ENCODE measurements at regions not wholly inside any gene's neighbourhood (a gene's known extent, or its start where the extent isn't known, plus 50 kb on each side); places are given as distances from the start of the nearest gene placed in this dataset.

DNA sequence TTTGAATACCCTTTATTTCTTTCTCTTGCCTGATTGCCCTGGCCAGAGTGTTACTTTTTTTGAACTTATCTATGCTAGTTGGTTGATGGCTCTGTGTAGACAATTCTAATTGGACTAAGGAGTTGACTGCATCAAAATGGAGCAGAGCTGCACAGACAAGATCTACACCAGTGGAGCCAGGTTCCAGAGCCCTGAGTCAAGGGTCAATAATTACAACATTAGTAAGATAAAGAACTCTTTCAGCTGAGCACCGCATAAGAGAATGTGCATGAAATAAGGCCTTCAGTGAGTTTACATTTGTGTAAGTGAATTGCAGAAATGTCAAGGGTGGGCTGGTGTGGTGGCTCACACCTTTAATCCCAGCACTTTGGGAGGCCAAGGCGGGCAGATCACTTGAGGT lies 599.7 kb upstream of the TENM3 start:
- no peak for DNase-seq (ENCODE audit: low read depth)

DNA sequence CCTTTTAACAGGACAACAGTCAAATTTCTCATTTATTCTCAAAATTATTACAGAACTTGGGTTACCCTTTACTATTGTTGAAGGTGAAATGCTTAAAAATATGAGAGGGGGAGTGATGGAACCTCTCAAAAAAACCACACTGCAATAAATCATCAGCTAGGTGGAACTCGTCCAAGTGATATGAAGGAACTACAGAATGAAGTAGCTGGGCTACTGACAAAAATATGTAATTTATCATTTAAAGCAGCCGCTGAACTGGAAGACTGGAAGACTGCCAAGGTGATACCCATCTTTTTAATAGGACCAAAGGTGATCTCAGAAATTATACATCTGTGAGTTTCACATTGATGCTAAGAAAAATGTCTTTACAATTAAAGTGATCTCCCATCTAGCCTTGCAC lies 597.7 kb upstream of the TENM3 start:
- DNase-seq (ENCODE audit: low read depth), result no peak

- peak; percentile 31 for DNase-seq (ENCODE audit: low read depth)
These were observed 596.3 kb upstream of the TENM3 start for GRCh38 chr4:181646864-181647263.

- no peak for DNase-seq (ENCODE audit: low read depth)
These were observed 595.6 kb upstream of the TENM3 start for GRCh38 chr4:181647396-181648147.

- DNase-seq (ENCODE audit: low read depth), result no peak
These were observed 593.0 kb upstream of the TENM3 start for GRCh38 chr4:181650033-181650825.

DNA sequence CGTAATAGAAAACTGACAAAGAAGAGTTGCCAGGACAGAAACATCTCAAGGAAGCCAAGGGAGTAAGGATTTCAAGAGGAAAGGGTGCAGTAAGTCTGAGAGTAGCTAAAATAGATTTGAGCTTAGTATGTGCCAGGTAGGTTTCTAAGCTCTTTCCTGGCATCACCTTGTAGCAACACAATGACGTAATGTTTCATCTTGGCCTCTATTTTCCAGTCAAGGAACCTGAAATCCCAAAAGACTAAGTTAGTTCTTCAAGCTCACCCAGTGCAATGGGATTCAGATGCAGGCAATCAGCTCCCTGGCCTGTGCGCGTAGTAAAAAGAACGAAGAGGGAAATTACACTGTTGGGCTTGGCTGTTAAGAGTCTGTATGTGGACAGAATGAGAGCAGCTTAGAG lies 586.5 kb upstream of the TENM3 start:
- no peak for DNase-seq (ENCODE audit: low read depth)

DNA sequence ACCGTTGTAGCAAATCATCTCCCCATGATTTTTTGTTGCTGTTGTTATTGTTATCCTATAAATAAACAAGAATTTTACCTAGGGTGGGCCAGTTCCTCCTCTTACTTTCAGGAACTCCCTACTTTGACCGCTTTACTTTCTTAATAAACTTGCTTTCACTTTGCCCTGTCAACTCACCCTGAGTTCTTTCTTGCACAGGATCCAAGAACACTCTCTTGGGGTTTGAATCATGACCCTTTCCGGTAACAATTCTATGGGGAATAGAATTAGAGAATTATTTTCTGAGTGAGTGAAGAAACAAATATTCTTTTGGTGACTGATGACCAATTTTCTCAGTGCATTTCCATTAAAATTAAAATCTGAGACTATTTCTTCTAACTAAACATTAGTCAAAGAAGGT lies 584.0 kb upstream of the TENM3 start:
- DNase-seq (ENCODE audit: low read depth), result no peak

- no peak for DNase-seq (ENCODE audit: low read depth)
These were observed 583.3 kb upstream of the TENM3 start for GRCh38 chr4:181659876-181660275.

- peak; percentile 76 for DNase-seq (ENCODE audit: low read depth)
These were observed 582.1 kb upstream of the TENM3 start for GRCh38 chr4:181661090-181661489.

GRCh38 chr4:181661923-181662322 lies 581.3 kb upstream of the TENM3 start:
- DNase-seq (ENCODE audit: low read depth), result no peak

- peak; percentile 30 for DNase-seq (ENCODE audit: low read depth)
These were observed 580.8 kb upstream of the TENM3 start for GRCh38 chr4:181662383-181662782.

- DNase-seq (ENCODE audit: low read depth), result no peak
These were observed 572.7 kb upstream of the TENM3 start for GRCh38 chr4:181670506-181670905.

DNA sequence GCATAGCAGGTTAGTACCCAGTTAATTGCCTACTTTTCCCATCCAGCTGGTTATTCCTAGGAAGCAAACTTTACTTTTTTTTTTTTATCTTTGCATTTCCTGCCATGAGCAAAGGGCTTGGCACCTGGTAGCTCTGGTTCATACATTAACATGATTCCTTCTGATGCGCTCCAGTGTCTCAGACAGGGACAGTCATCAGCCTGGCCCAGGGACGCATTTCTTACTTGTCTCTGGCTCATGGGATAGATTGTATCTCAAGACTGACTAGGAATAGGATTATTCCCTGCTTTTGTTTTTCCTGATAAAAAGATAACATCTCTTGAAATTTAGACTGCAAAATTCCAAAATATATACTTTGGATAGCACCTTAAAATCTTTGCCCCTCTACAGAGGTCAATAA lies 571.5 kb upstream of the TENM3 start:
- DNase-seq (ENCODE audit: low read depth), result no peak

- DNase-seq (ENCODE audit: low read depth), result no peak
These were observed 570.5 kb upstream of the TENM3 start for GRCh38 chr4:181672751-181673150.

GRCh38 chr4:181674315-181674875 lies 568.8 kb upstream of the TENM3 start:
- DNase-seq (ENCODE audit: low read depth), result no peak

- no peak for DNase-seq (ENCODE audit: low read depth)
These were observed 566.7 kb upstream of the TENM3 start for GRCh38 chr4:181676546-181676945.

- DNase-seq (ENCODE audit: low read depth), result no peak
These were observed 566.0 kb upstream of the TENM3 start for GRCh38 chr4:181677201-181677600.

GRCh38 chr4:181677621-181678020 lies 565.6 kb upstream of the TENM3 start:
- no peak for DNase-seq (ENCODE audit: low read depth)

- DNase-seq (ENCODE audit: low read depth), result no peak
These were observed 563.4 kb upstream of the TENM3 start for GRCh38 chr4:181679754-181680153.

DNA sequence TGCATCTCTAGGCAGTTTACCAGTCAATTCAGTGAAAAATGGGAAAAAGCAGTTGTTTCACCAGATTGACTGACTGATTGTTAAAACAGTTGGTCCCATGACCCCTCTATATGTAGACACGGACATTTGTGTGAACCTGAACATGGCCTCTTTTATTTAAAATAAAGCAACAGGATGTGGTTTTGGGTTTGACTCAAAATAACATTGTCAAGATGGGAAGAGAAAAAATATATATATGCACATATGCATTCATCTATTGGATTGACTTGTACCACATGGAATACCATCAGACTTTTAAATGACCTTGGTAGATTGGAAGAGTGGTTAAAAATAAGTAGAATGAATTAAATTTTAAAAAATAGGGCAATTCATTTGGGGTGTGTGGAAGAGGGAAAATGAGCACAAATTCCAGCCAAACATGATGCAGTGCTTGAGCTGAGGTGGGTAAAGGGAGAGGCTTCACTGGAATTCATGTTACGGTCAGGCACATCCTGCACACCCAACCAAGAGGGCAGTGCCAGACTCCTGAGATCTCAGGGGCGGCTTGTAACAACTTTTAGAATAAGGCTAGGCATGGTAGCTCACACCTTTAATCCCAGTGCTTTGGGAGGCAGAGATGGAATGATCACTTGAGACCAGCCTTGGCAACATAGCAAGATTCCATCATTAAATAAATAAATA lies 560.7 kb upstream of the TENM3 start:
- peak; percentile 25 for DNase-seq (ENCODE audit: low read depth)

- no peak for DNase-seq (ENCODE audit: low read depth)
These were observed 558.9 kb upstream of the TENM3 start for GRCh38 chr4:181684310-181684709.

GRCh38 chr4:181685461-181685860 lies 557.7 kb upstream of the TENM3 start:
- peak; percentile 67 for DNase-seq (ENCODE audit: low read depth)

All from HT1080 (cell line).